MCF 10A (cell line): ENCODE measurements at regions not wholly inside any gene's neighbourhood (a gene's known extent, or its start where the extent isn't known, plus 50 kb on each side); places are given as distances from the start of the nearest gene placed in this dataset.

ENCODE experiments used
- BruUV-seq: library from RNA; stranded (reverse); fragments of 400-500 nt; replicated peaks from 2 replicates; lab custom pipeline; 2021; lab: Mats Ljungman, UMichigan
- CTCF ChIA-PET: fragments of 300-600 bp; sonication (Branson Sonifier 250); formaldehyde crosslinking; extraction: SDS; loops from one replicate; lab custom pipeline; 2021; ENCODE audit warnings: antibody characterized with exemption, inconsistent platforms; lab: Yijun Ruan, JAX
- POLR2A ChIA-PET: fragments of 300-600, 350-650 bp; sonication (Branson Sonifier 250); formaldehyde crosslinking; extraction: SDS; loops from one replicate; lab custom pipeline; 2020; ENCODE audit warnings: antibody characterized with exemption, inconsistent platforms; lab: Yijun Ruan, JAX
- DNase-seq: peaks from one replicate; pipeline ENCODE4 v3.0.0-alpha.2; 2018; ENCODE audit not compliant: unreplicated experiment
- H3K27ac Mint-ChIP-seq: one replicate; pipeline ENCODE4 v1.8.0; 2022; ENCODE audit warnings: mild to moderate bottlenecking, low read depth, mixed read lengths; ENCODE audit not compliant: unreplicated experiment
- H3K27me3 Mint-ChIP-seq: one replicate; pipeline ENCODE4 v1.8.0; 2022; ENCODE audit warnings: mixed read lengths; ENCODE audit not compliant: insufficient read depth, unreplicated experiment
- H3K36me3 Mint-ChIP-seq: one replicate; pipeline ENCODE4 v1.8.0; 2022; ENCODE audit warnings: mild to moderate bottlenecking, moderate library complexity, mixed read lengths; ENCODE audit not compliant: insufficient read depth, unreplicated experiment
- H3K4me1 Mint-ChIP-seq: one replicate; pipeline ENCODE4 v1.8.0; 2022; ENCODE audit warnings: mixed read lengths; ENCODE audit not compliant: insufficient read depth, unreplicated experiment
- H3K4me3 Mint-ChIP-seq: one replicate; pipeline ENCODE4 v1.8.0; 2022; ENCODE audit warnings: mild to moderate bottlenecking, moderate library complexity, mixed read lengths; ENCODE audit not compliant: unreplicated experiment
- H3K9me3 Mint-ChIP-seq: one replicate; pipeline ENCODE4 v1.8.0; 2022; ENCODE audit warnings: mixed read lengths; ENCODE audit not compliant: unreplicated experiment
- intact Hi-C: fragments of 100-400 bp; cut with micrococcal nuclease; formaldehyde crosslinking; loops from 2 replicates; pipeline ENCODE4 v1.14.1; 2022
- TF ChIP-seq, protein P1 (sequence below): fragments of 200-600 bp; IDR thresholded peaks from one replicate; pipeline ENCODE4 v1.8.0; 2022; ENCODE audit warnings: antibody characterized with exemption, mild to moderate bottlenecking; ENCODE audit not compliant: unreplicated experiment

GRCh38 chr4:11042760-11043159 is 358.2 kb upstream of the CLNK start:
- no TSS peak for BruUV-seq
- Mint-ChIP-seq H3K27me3 (no peaks in the 10 kb centered on the region), H3K4me1 (no peaks in the 10 kb centered on the region), H3K9me3 (peaks cover 25% of the 10 kb centered on the region), H3K4me3 (no peak overlapping the region), H3K36me3 (no peaks in the 10 kb centered on the region), H3K27ac (no peak overlapping the region)
- POLR2A ChIA-PET: no interaction called here
- intact Hi-C loops: no loop called here
- CTCF ChIA-PET: no interaction called here
- DNase-seq: no peak
- TF ChIP-seq, protein P1, sequence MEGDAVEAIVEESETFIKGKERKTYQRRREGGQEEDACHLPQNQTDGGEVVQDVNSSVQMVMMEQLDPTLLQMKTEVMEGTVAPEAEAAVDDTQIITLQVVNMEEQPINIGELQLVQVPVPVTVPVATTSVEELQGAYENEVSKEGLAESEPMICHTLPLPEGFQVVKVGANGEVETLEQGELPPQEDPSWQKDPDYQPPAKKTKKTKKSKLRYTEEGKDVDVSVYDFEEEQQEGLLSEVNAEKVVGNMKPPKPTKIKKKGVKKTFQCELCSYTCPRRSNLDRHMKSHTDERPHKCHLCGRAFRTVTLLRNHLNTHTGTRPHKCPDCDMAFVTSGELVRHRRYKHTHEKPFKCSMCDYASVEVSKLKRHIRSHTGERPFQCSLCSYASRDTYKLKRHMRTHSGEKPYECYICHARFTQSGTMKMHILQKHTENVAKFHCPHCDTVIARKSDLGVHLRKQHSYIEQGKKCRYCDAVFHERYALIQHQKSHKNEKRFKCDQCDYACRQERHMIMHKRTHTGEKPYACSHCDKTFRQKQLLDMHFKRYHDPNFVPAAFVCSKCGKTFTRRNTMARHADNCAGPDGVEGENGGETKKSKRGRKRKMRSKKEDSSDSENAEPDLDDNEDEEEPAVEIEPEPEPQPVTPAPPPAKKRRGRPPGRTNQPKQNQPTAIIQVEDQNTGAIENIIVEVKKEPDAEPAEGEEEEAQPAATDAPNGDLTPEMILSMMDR: no peak

- no TSS peak for BruUV-seq
- H3K4me1 Mint-ChIP-seq: no peaks in the 10 kb centered on the region
- H3K27me3 Mint-ChIP-seq: no peaks in the 10 kb centered on the region
- ChIA-PET CTCF (interaction anchor here (1.1 kb wide), 1 partner anchor 57 kb away, joined by 3 read pairs; no protein-coding TSS in a partner anchor), POLR2A (no interaction called here)
- intact Hi-C loops: no loop called here
- DNase-seq: no peak
- TF ChIP-seq, protein P1: no peak
- no peak overlapping the region for H3K27ac Mint-ChIP-seq
- no peak overlapping the region for H3K4me3 Mint-ChIP-seq
- no peaks in the 10 kb centered on the region for H3K36me3 Mint-ChIP-seq
- peaks cover 19% of the 10 kb centered on the region for H3K9me3 Mint-ChIP-seq
These were observed 355.1 kb upstream of the CLNK start for GRCh38 chr4:11039634-11040131.

GRCh38 chr4:11038926-11039325 is 354.4 kb upstream of the CLNK start:
- CTCF ChIA-PET: interaction anchor here (1.1 kb wide), 1 partner anchor 56 kb away, joined by 3 read pairs; no protein-coding TSS in a partner anchor

DNA sequence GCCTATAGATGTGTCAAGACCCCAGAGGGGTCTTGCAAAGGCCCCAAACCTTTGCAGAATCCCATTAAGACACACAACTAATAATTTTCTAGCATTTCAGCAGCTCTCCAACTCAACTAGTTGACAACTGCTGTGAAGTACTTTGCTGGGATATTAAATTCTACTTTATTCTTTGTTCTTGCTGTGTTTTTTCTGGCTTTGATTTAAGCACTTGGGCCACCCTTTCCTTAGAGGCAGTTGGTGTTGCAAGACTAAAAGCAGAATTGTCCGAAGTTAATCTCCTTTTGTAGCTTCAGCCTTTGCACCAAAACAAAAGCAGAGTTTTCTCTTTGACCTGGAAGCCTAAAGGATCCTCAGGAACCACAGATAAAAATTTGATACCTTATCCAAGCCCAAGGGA is 353.1 kb upstream of the CLNK start:
- BruUV-seq: no TSS peak
- no peak overlapping the region for H3K4me3 Mint-ChIP-seq
- no peaks in the 10 kb centered on the region for H3K36me3 Mint-ChIP-seq
- DNase-seq: no peak
- POLR2A ChIA-PET: no interaction called here
- intact Hi-C loops: no loop called here
- H3K27me3 Mint-ChIP-seq: no peaks in the 10 kb centered on the region
- H3K4me1 Mint-ChIP-seq: no peaks in the 10 kb centered on the region
- H3K9me3 Mint-ChIP-seq: peaks cover 26% of the 10 kb centered on the region
- TF ChIP-seq, protein P1: no peak
- CTCF ChIA-PET: no interaction called here
- no peak overlapping the region for H3K27ac Mint-ChIP-seq

More at GRCh38 chr4:11038926-11039325, 354.4 kb upstream of the CLNK start:
- intact Hi-C loops: no loop called here
- no TSS peak for BruUV-seq
- no peak for DNase-seq
- no peaks in the 10 kb centered on the region for H3K27me3 Mint-ChIP-seq
- no peak overlapping the region for H3K27ac Mint-ChIP-seq
- no peak overlapping the region for H3K4me3 Mint-ChIP-seq
- H3K9me3 Mint-ChIP-seq: peaks cover 17% of the 10 kb centered on the region
- POLR2A ChIA-PET: no interaction called here
- H3K36me3 Mint-ChIP-seq: no peaks in the 10 kb centered on the region
- TF ChIP-seq, protein P1: no peak
- no peaks in the 10 kb centered on the region for H3K4me1 Mint-ChIP-seq
